NCI-H1694 (cell line): ENCODE measurements at regions not wholly inside any gene's neighbourhood (a gene's known extent, or its start where the extent isn't known, plus 50 kb on each side); places are given as distances from the start of the nearest gene placed in this dataset.

ENCODE experiments used
- DNase-seq: peaks from one replicate; lab custom pipeline; 2025; lab: John Stamatoyannopoulos, UW

DNA sequence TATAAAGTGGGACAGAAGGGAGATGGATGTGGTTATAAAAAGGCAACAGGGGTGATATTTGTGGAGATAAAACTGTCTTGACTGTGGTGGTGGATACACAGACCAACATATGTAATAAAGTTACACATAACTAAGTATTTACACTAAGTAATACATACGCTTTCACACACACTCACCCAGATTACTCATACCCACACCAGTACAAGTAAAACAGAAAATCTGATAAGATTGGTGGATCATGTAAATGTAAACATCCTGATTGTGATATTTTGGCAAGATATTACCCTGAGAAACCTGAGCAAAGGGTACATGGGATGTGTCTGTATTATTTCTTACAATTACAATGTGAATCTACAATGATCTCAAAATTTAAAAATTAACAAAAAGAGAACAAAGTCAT is 53.3 kb upstream of the SLIT3 start:
- no peak for DNase-seq

DNA sequence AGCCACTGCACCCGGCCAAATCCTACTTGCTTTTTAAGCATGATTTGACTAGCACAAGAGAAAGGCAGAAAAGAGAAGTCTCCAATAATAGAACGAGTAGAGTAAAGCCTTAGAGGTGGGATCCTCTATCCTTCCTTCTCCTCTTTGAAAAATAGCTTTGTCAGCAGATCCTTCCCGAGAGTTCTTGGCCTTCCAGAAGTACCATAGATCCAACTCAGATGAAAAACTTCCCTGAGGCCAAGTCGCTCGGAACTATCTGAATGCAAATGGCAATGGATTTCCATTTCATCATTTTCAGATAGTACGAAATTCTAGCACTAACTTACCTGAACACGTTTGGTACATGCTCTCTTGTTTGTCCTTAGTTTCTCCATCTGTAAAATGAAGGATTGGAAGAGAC is 52.0 kb upstream of the SLIT3 start:
- DNase-seq, result no peak

GRCh38 chr5:169351721-169352120 is 50.8 kb upstream of the SLIT3 start:
- no peak for DNase-seq

DNA sequence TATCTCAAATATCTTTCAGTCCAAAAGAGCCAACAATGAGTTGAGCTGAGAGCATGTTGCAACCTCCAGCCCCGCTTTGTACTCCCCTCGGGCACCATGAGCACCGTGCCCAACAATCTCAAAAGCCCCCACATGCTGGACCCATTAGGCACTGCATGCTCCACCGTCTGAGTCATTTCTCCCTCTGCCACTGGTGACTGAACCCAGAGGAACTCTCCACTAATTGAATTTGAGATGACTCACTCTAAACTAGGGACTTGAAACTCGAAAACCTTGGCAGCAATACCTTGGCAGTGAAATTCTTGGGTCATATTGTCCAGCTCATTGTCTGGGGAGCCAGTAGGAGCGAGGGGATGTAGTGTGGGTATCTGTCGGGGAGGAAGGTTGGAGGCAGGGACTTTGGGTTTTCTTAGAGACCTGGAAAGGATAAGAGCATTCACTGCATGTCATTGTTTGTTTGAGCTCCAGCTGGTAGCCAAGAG is 49.9 kb upstream of the SLIT3 start:
- DNase-seq, result no peak
